ENCODE measurements at regions not wholly inside any gene's neighbourhood (a gene's known extent, or its start where the extent isn't known, plus 50 kb on each side); places are given as distances from the start of the nearest gene placed in this dataset.
"Not testable (repeated sequence)": the region's sequence is repeated elsewhere in the genome, so short reads cannot be mapped to it uniquely, and the experiment has no call there.

GRCh38 chr16:16996827-16997226 lies 473.9 kb downstream of the XYLT1 start:
- Histone ChIP-seq H3K27me3 (no peaks in the 10 kb centered on the region), H3K36me3 (no peaks in the 10 kb centered on the region), H3K9me3 (no peaks in the 10 kb centered on the region), H3K27ac (no peak overlapping the region), H3K4me3 (no peak overlapping the region), H3K4me1 (no peaks in the 10 kb centered on the region)
- in situ Hi-C loops (cut with MboI; ENCODE audit: low sequenced_read_pairs in 4 of 4) (no loop called here), intact Hi-C loops (cut with DNase I; ENCODE audit: low total_unique reads) (no loop called here)
- DNase-seq, result no peak
- TF ChIP-seq CTCF (IDR thresholded peaks at IDR 0.05 in 4 of 5, conservative IDR thresholded peaks at IDR 0.05 in 1 of 5), result no peak
- no peak for TF ChIP-seq POLR2A (IDR thresholded peaks at IDR 0.05)
- no peak for ATAC-seq

- Histone ChIP-seq H3K4me1 (no peaks in the 10 kb centered on the region), H3K36me3 (no peaks in the 10 kb centered on the region), H3K27ac (no peak overlapping the region), H3K4me3 (no peak overlapping the region), H3K9me3 (no peaks in the 10 kb centered on the region), H3K27me3 (no peaks in the 10 kb centered on the region)
- intact Hi-C loops (cut with DNase I; ENCODE audit: low total_unique reads), result no loop called here
- no peak for DNase-seq
- no peak for TF ChIP-seq POLR2A (IDR thresholded peaks at IDR 0.05)
- TF ChIP-seq CTCF (IDR thresholded peaks at IDR 0.05 in 4 of 5, conservative IDR thresholded peaks at IDR 0.05 in 1 of 5), result no peak
- ATAC-seq, result no peak
- in situ Hi-C loops (cut with MboI; ENCODE audit: low sequenced_read_pairs in 4 of 4), result no loop called here
Observed at GRCh38 chr16:16997349-16997748, 473.4 kb downstream of the XYLT1 start.

- Histone ChIP-seq H3K4me1 (no peaks in the 10 kb centered on the region), H3K27ac (no peak overlapping the region), H3K4me3 (no peak overlapping the region), H3K36me3 (no peaks in the 10 kb centered on the region), H3K27me3 (no peaks in the 10 kb centered on the region), H3K9me3 (no peaks in the 10 kb centered on the region)
- in situ Hi-C loops (cut with MboI; ENCODE audit: low sequenced_read_pairs in 4 of 4), result no loop called here
- TF ChIP-seq CTCF (IDR thresholded peaks at IDR 0.05 in 4 of 5, conservative IDR thresholded peaks at IDR 0.05 in 1 of 5) (no peak), POLR2A (IDR thresholded peaks at IDR 0.05) (no peak)
- DNase-seq, result no peak
- no peak for ATAC-seq
- intact Hi-C loops (cut with DNase I; ENCODE audit: low total_unique reads), result no loop called here
Observed at GRCh38 chr16:17001471-17001870, 469.3 kb downstream of the XYLT1 start.

GRCh38 chr16:17002565-17002964 lies 468.2 kb downstream of the XYLT1 start:
- Histone ChIP-seq H3K4me3 (no peak overlapping the region), H3K27ac (no peak overlapping the region), H3K27me3 (no peaks in the 10 kb centered on the region), H3K4me1 (no peaks in the 10 kb centered on the region), H3K9me3 (no peaks in the 10 kb centered on the region), H3K36me3 (no peaks in the 10 kb centered on the region)
- no peak for ATAC-seq
- TF ChIP-seq CTCF (IDR thresholded peaks at IDR 0.05 in 4 of 5, conservative IDR thresholded peaks at IDR 0.05 in 1 of 5), result no peak
- no peak for TF ChIP-seq POLR2A (IDR thresholded peaks at IDR 0.05)
- DNase-seq, result no peak
- intact Hi-C loops (cut with DNase I; ENCODE audit: low total_unique reads) (no loop called here), in situ Hi-C loops (cut with MboI; ENCODE audit: low sequenced_read_pairs in 4 of 4) (no loop called here)

- H3K36me3 ChIP-seq; H3K4me3 ChIP-seq; in situ Hi-C loops (cut with MboI; ENCODE audit: low sequenced_read_pairs in 4 of 4); H3K27ac ChIP-seq; H3K27me3 ChIP-seq; ATAC-seq; intact Hi-C loops (cut with DNase I; ENCODE audit: low total_unique reads); H3K4me1 ChIP-seq; DNase-seq; H3K9me3 ChIP-seq: not testable (repeated sequence)
Observed at GRCh38 chr16:17005963-17006362, 464.8 kb downstream of the XYLT1 start.

Data from gastrocnemius medialis (tissue), 4 donors.